ENCODE measurements at regions not wholly inside any gene's neighbourhood (a gene's known extent, or its start where the extent isn't known, plus 50 kb on each side); places are given as distances from the start of the nearest gene placed in this dataset.

DNA sequence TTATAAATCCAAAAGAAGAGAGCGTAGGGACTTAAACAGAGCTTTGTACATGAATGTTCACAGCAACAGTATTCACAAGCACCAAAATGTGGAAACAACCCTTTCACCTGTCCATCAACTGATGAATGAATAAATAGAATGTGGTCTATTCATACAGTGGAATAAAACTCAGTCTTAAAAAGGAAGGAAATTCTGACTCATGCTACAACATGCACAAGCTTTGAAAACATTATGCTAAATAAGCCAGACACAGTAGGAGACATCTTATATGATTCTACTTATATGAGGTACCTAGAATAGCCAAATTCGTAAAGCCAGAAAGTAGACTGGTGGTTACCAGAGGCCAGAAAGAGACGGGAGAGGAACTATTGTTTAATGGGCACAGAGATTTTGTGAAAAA, 74.3 kb downstream of the SHANK2 start:
- no peaks in the 10 kb centered on the region for H3K36me3 ChIP-seq (ENCODE audit: control insufficient read depth in 2 of 2, insufficient read depth in 1 of 2, low read length in 2 of 2)
- TF ChIP-seq ZNF114 (tag by site-specific recombination; IDR thresholded peaks at IDR 0.05) (no peak), ZNF140 (tag by site-specific recombination; IDR thresholded peaks at IDR 0.05) (0 out of 2 replicates have a peak, but pooled peaks have one; percentile 14), HOXA7 (CRISPR knock-in tag; IDR thresholded peaks at IDR 0.05; ENCODE audit: borderline replicate concordance) (no peak), ZNF514 (tag by site-specific recombination; IDR thresholded peaks at IDR 0.05) (no peak), ZBTB26 (tag by site-specific recombination; optimal IDR thresholded peaks at IDR 0.05) (no peak), ZSCAN16 (tag by site-specific recombination; IDR thresholded peaks at IDR 0.05) (no peak), ZNF10 (tag by site-specific recombination; IDR thresholded peaks at IDR 0.05) (peak; percentile 22; the same call in 1 of the 2 replicates), ZXDB (tag by site-specific recombination; IDR thresholded peaks at IDR 0.05) (no peak), ZNF239 (tag by site-specific recombination; IDR thresholded peaks at IDR 0.05) (no peak), ZNF37A (tag by site-specific recombination; IDR thresholded peaks at IDR 0.05) (no peak), ZNF426 (tag by site-specific recombination; IDR thresholded peaks at IDR 0.05) (no peak), ZNF623 (tag by site-specific recombination; IDR thresholded peaks at IDR 0.05) (no peak), MEIS1 (CRISPR knock-in tag; IDR thresholded peaks at IDR 0.05; ENCODE audit: borderline replicate concordance) (no peak)
- TF ChIP-seq, protein P1, sequence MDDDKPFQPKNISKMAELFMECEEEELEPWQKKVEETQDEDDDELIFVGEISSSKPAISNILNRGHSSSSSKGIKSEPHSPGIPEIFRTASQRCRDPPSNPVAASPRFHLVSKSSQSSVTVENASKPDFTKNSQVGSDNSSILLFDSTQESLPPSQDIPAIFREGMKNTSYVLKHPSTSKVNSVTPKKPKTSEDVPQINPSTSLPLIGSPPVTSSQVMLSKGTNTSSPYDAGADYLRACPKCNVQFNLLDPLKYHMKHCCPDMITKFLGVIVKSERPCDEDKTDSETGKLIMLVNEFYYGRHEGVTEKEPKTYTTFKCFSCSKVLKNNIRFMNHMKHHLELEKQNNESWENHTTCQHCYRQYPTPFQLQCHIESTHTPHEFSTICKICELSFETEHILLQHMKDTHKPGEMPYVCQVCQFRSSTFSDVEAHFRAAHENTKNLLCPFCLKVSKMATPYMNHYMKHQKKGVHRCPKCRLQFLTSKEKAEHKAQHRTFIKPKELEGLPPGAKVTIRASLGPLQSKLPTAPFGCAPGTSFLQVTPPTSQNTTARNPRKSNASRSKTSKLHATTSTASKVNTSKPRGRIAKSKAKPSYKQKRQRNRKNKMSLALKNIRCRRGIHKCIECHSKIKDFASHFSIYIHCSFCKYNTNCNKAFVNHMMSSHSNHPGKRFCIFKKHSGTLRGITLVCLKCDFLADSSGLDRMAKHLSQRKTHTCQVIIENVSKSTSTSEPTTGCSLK (tag by site-specific recombination; IDR thresholded peaks at IDR 0.05) = no peak
- TF ChIP-seq, protein P2, sequence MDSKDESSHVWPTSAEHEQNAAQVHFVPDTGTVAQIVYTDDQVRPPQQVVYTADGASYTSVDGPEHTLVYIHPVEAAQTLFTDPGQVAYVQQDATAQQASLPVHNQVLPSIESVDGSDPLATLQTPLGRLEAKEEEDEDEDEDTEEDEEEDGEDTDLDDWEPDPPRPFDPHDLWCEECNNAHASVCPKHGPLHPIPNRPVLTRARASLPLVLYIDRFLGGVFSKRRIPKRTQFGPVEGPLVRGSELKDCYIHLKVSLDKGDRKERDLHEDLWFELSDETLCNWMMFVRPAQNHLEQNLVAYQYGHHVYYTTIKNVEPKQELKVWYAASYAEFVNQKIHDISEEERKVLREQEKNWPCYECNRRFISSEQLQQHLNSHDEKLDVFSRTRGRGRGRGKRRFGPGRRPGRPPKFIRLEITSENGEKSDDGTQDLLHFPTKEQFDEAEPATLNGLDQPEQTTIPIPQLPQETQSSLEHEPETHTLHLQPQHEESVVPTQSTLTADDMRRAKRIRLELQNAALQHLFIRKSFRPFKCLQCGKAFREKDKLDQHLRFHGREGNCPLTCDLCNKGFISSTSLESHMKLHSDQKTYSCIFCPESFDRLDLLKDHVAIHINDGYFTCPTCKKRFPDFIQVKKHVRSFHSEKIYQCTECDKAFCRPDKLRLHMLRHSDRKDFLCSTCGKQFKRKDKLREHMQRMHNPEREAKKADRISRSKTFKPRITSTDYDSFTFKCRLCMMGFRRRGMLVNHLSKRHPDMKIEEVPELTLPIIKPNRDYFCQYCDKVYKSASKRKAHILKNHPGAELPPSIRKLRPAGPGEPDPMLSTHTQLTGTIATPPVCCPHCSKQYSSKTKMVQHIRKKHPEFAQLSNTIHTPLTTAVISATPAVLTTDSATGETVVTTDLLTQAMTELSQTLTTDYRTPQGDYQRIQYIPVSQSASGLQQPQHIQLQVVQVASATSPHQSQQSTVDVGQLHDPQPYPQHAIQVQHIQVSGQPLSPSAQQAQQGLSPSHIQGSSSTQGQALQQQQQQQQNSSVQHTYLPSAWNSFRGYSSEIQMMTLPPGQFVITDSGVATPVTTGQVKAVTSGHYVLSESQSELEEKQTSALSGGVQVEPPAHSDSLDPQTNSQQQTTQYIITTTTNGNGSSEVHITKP (tag by site-specific recombination; IDR thresholded peaks at IDR 0.05) = no peak
- ChIA-PET CTCF (no interaction called here), POLR2A (no interaction called here)
- H3K4me3 ChIP-seq (ENCODE audit: low read depth, low read length) = no peak overlapping the region
- no peaks in the 10 kb centered on the region for H3K4me1 ChIP-seq (ENCODE audit: control insufficient read depth, insufficient read depth, low read length)
- no peak overlapping the region for H3K27ac ChIP-seq (ENCODE audit: extremely low read depth, low read depth, low read length)
- no peaks in the 10 kb centered on the region for H3K9me3 ChIP-seq (ENCODE audit: control insufficient read depth, insufficient read depth, low read depth, low read length)

DNA sequence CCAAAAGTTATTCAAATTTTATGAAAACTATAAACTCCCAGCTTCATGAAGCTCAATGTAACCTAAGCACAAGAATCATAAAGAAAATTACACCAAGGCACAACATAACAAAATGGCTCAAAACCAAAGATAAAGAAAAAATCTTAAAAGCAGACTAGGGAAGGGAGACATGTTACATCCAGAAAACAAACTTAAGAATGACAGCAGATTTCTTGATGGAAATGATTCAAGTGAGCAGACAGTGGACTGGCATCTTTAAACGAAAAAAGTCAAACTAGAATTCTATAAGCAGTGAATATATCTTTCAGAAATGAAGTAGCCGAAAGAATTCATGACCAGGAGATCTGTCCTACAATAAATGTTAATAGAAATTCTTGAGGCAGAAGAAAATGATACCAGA, 75.6 kb downstream of the SHANK2 start:
- ChIA-PET POLR2A (no interaction called here), CTCF (no interaction called here)
- Histone ChIP-seq H3K36me3 (ENCODE audit: control insufficient read depth in 2 of 2, insufficient read depth in 1 of 2, low read length in 2 of 2) (no peaks in the 10 kb centered on the region), H3K4me3 (ENCODE audit: low read depth, low read length) (no peak overlapping the region), H3K9me3 (ENCODE audit: control insufficient read depth, insufficient read depth, low read depth, low read length) (no peaks in the 10 kb centered on the region), H3K27ac (ENCODE audit: extremely low read depth, low read depth, low read length) (no peak overlapping the region), H3K4me1 (ENCODE audit: control insufficient read depth, insufficient read depth, low read length) (no peaks in the 10 kb centered on the region)
- TF ChIP-seq SETDB1 (IDR thresholded peaks at IDR 0.05; ENCODE audit: insufficient read length, low read length) (peak; percentile 61), SCRT1 (tag by site-specific recombination; IDR thresholded peaks at IDR 0.05; ENCODE audit: borderline replicate concordance) (no peak), ZSCAN23 (tag by site-specific recombination; IDR thresholded peaks at IDR 0.05) (no peak), ZNF121 (tag by site-specific recombination; IDR thresholded peaks at IDR 0.05) (no peak), TRIM28 (IDR thresholded peaks at IDR 0.05; ENCODE audit: borderline replicate concordance, low read length) (0 out of 2 replicates have a peak, but pooled peaks have one; percentile 38)

Measured in HEK293 (cell line).